ENCODE measurements at regions not wholly inside any gene's neighbourhood (a gene's known extent, or its start where the extent isn't known, plus 50 kb on each side); places are given as distances from the start of the nearest gene placed in this dataset.

DNA sequence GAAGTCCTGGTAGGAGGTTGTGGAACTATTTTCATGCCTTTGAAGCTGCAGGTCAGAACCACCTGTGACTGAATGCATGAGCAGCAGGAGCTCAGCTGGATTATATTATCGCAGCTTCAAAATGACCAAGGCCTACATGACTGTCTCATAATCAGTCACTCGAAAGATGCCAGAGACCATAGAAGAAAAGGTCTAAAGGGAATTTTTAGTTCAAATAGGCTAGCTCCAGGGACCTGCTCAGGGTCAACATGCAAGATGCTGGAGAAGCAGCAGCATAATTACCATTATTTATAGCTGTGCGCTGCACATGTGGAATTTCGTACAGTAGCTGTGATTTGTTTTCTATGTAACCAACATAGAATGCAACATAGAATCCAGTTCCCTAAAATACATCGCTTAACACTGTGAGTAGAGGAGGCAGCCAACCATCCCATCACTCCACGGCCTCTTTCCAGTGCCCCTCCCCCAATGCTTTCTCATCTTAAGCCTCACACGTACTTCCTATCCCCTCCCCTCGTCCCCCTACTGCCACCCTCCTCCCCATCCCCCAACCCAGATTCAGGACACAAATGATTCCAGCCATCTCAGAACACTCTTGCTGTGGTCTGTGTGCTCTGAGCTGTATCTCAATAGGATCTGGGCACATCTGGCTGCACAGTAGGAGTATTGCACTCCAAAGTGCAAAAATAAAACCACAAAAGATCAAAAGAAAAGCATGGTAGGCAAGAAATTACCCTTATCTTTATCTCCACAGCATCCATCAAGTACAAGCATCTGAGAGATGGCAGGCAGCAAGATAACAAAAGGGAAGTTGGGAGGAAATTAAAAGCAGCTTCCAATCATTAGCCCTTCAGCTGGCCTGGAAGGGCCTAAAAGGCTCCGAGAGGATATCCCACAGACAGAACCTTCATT lies 352.8 kb upstream of the SEMA6D start:
- POLR2A ChIA-PET, result no interaction called here
- no peaks in the 10 kb centered on the region for H3K9me2 ChIP-seq (ENCODE audit: insufficient read depth)
- no peaks in the 10 kb centered on the region for H3K79me2 ChIP-seq (ENCODE audit: insufficient read depth, low read length)

More for the DNA sequence above, 352.8 kb upstream of the SEMA6D start:
- ATAC-seq (no peak), DNase-seq (ENCODE audit: low read depth, low spot score) (no peak)
- Histone ChIP-seq H3K36me3 (ENCODE audit: control insufficient read depth in 1 of 2, insufficient read depth in 2 of 2, low read length in 2 of 2) (no peaks in the 10 kb centered on the region), H3K9ac (ENCODE audit: low read length) (no peak overlapping the region), H3K4me2 (ENCODE audit: low read length) (no peak overlapping the region), H3K4me3 (replicated peaks in 1 of 2; ENCODE audit: low read depth in 1 of 2, low read length in 2 of 2) (no peak overlapping the region), H4K20me1 (ENCODE audit: insufficient read depth) (no peaks in the 10 kb centered on the region), H3K4me1 (ENCODE audit: control insufficient read depth in 1 of 2, insufficient read depth in 2 of 2, low read length in 2 of 2) (no peaks in the 10 kb centered on the region), H3K27ac (ENCODE audit: low read depth, low read length) (no peak overlapping the region), H3K9me3 (ENCODE audit: control insufficient read depth in 1 of 2, insufficient read depth in 1 of 2, low read depth in 1 of 2, low read length in 2 of 2) (peaks cover 14 to 38% of the 10 kb centered on the region in 2 experiments; a peak in 2 of 4 replicates), H2AFZ (ENCODE audit: low read depth, low read length, poor library complexity, severe bottlenecking) (no peak overlapping the region), H3K27me3 (ENCODE audit: insufficient read depth, low read length) (no peaks in the 10 kb centered on the region)
- RAD21 ChIA-PET (ENCODE audit: low non-redundant PET in 1 of 2, low total read pairs in 2 of 2, uncharacterized antibody in 2 of 2, unreplicated experiment in 2 of 2), result no interaction called here
- no peak for TF ChIP-seq SIN3A (IDR thresholded peaks at IDR 0.05; ENCODE audit: low read depth)
- TF ChIP-seq, protein P1, sequence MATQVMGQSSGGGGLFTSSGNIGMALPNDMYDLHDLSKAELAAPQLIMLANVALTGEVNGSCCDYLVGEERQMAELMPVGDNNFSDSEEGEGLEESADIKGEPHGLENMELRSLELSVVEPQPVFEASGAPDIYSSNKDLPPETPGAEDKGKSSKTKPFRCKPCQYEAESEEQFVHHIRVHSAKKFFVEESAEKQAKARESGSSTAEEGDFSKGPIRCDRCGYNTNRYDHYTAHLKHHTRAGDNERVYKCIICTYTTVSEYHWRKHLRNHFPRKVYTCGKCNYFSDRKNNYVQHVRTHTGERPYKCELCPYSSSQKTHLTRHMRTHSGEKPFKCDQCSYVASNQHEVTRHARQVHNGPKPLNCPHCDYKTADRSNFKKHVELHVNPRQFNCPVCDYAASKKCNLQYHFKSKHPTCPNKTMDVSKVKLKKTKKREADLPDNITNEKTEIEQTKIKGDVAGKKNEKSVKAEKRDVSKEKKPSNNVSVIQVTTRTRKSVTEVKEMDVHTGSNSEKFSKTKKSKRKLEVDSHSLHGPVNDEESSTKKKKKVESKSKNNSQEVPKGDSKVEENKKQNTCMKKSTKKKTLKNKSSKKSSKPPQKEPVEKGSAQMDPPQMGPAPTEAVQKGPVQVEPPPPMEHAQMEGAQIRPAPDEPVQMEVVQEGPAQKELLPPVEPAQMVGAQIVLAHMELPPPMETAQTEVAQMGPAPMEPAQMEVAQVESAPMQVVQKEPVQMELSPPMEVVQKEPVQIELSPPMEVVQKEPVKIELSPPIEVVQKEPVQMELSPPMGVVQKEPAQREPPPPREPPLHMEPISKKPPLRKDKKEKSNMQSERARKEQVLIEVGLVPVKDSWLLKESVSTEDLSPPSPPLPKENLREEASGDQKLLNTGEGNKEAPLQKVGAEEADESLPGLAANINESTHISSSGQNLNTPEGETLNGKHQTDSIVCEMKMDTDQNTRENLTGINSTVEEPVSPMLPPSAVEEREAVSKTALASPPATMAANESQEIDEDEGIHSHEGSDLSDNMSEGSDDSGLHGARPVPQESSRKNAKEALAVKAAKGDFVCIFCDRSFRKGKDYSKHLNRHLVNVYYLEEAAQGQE (IDR thresholded peaks at IDR 0.05; ENCODE audit: low read depth), result no peak
- TF ChIP-seq ELF1 (IDR thresholded peaks at IDR 0.05; ENCODE audit: borderline replicate concordance, low read depth), result no peak
- TF ChIP-seq, protein P2, sequence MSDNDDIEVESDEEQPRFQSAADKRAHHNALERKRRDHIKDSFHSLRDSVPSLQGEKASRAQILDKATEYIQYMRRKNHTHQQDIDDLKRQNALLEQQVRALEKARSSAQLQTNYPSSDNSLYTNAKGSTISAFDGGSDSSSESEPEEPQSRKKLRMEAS (IDR thresholded peaks at IDR 0.05), result no peak
- TF ChIP-seq JUND (IDR thresholded peaks at IDR 0.05), result no peak
- TF ChIP-seq CBX3 (IDR thresholded peaks at IDR 0.05; ENCODE audit: low read depth), result no peak
- TF ChIP-seq YY1 (IDR thresholded peaks at IDR 0.05; ENCODE audit: extremely low read depth, insufficient replicate concordance, low read depth, low read length), result no peak
- intact Hi-C loops (cut with micrococcal nuclease), result no loop called here
- no TSS peak for BruUV-seq (replicated peaks)
- CTCF ChIA-PET, result no interaction called here

Data from HCT116 (cell line).